ENCODE measurements at regions not wholly inside any gene's neighbourhood (a gene's known extent, or its start where the extent isn't known, plus 50 kb on each side); places are given as distances from the start of the nearest gene placed in this dataset.
A peak's percentile ranks its signal among the peaks of the same experiment; 100 is the strongest.
"Not testable (repeated sequence)": the region's sequence is repeated elsewhere in the genome, so short reads cannot be mapped to it uniquely, and the experiment has no call there.

DNA sequence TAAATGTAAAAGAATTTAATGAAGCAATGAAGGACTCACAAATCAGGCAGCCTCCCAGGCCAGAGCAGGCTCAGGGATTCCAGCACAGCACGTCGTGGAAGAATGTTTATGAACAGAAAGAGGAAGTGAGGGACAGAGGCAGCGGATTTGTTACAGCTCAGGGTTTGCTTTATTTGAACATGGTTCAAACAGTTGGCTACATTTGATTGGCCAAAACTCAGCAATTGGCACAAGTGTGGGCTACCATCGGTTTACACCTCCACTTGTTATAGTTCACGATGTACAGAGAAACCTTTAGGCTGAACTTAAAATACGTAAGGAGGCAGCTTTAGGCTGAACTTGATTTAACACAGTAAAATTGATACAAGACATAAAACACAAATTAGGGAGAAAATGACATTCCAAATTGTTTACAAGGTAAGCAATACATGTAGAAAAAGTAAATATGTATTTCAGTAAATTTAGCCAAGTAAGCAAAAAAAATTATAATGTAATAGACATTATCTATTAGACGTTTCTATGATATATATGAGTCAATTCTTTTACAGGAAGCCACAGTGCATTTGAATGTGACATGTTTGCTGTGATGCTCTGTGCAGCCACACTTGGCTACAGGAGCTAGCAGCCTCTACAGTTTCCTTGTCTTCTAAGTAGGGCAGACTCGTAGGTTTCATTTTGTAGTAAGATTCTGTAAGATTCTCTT is 126.5 kb downstream of the ADSS2 start:
- no peak for DNase-seq

GRCh38 chr1:244326757-244327156 is 125.0 kb downstream of the ADSS2 start:
- DNase-seq, result no peak

DNA sequence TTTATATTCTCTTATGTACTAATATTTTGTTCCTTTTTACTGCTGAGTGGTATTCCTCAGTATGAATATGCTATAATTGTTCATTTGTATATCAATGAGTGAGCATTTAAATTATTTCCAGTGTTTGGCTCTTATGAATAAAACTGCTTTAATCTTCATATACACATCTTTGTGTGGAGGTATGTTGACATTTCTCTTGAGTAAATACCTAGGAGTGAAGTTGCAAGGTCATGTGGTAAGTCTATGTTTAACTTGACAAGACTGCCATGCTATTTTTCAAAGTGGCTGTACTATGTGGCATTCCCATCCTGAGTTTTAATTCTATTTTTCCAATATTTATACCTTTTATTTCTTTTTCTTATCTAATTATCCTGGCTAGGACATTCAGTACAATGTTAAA is 124.2 kb downstream of the ADSS2 start:
- DNase-seq, result no peak

- no peak for DNase-seq
These were observed 123.2 kb downstream of the ADSS2 start for GRCh38 chr1:244328476-244328875.

- no peak for DNase-seq
These were observed 122.0 kb downstream of the ADSS2 start for GRCh38 chr1:244329591-244330317.

DNA sequence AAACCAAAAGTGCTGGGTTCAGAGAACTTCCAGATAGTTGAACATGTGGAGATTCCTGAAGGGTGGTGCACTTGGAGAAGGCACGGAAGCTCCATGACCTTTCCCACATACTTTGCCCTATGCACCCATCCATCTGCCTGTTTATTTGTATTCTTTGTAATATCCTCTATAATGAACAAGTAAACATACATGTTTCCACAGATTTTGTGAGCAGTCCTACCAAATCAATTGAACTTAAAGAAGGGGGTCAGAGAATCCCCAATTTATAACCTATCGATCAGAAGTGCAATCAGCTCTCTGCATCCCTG is 121.4 kb downstream of the ADSS2 start:
- DNase-seq, result no peak

GRCh38 chr1:244332761-244333160 is 118.9 kb downstream of the ADSS2 start:
- not testable (repeated sequence) for DNase-seq

GRCh38 chr1:244334315-244334714 is 117.4 kb downstream of the ADSS2 start:
- DNase-seq, result not testable (repeated sequence)

DNA sequence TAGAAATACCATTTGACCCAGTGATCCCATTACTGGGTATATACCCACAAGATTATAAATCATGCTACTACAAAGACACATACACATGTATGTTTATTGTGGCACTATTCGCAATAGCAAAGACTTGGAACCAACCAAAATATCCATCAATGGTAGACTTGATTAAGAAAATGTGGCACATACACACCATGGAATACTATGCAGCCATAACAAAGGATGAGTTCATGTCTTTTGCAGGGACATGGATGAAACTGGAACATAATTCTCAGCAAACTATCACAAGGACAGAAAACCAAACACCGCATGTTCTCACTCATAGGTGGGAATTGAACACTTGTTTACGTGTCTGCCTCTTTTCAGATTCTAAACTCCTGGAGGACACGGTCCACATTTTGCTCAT is 116.9 kb downstream of the ADSS2 start:
- DNase-seq, result not testable (repeated sequence)

DNA sequence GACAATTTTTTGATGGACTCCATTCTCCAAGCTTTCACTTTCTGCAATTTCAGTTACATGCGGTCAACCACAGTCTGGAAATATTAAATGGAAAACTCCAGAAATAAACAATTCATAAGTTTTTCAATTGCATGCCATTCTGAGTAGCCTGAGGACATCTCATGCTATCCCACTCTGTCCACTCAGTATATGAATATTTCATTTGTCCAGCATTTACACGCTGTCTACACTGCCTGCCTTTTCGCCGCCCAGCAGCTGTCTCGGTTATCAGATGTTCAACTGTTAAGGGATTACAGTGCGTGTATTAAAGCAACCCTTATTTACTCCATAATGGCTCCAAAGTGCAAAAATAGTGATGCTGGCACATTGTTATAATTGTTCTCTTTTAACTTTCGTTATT is 116.3 kb downstream of the ADSS2 start:
- DNase-seq, result no peak

- no peak for DNase-seq
These were observed 115.3 kb downstream of the ADSS2 start for GRCh38 chr1:244336232-244336899.

GRCh38 chr1:244337839-244338238 is 113.9 kb downstream of the ADSS2 start:
- DNase-seq, result no peak

- no peak for DNase-seq
These were observed 112.5 kb downstream of the ADSS2 start for GRCh38 chr1:244339073-244339692.

DNA sequence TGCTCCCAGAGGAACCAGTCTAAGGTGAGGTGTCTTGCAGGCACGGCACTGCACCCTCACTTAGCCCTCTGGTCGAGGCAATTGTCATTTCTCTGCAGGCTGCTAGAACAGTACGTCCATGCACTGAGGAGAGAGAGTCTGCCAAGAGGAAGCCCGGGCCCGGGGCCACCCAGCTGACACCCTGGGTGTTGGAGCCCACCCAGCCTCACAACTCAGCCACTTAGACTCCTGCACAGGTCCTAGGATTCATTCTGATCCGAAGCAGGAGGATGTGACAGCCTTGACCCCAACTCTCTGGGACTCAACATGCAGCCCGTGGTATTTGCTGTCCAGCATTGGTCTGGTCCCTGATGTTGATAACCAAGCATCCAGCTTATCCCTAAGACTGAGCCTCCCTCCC is 111.9 kb downstream of the ADSS2 start:
- DNase-seq, result no peak

- no peak for DNase-seq
These were observed 111.3 kb downstream of the ADSS2 start for GRCh38 chr1:244340396-244340795.

DNA sequence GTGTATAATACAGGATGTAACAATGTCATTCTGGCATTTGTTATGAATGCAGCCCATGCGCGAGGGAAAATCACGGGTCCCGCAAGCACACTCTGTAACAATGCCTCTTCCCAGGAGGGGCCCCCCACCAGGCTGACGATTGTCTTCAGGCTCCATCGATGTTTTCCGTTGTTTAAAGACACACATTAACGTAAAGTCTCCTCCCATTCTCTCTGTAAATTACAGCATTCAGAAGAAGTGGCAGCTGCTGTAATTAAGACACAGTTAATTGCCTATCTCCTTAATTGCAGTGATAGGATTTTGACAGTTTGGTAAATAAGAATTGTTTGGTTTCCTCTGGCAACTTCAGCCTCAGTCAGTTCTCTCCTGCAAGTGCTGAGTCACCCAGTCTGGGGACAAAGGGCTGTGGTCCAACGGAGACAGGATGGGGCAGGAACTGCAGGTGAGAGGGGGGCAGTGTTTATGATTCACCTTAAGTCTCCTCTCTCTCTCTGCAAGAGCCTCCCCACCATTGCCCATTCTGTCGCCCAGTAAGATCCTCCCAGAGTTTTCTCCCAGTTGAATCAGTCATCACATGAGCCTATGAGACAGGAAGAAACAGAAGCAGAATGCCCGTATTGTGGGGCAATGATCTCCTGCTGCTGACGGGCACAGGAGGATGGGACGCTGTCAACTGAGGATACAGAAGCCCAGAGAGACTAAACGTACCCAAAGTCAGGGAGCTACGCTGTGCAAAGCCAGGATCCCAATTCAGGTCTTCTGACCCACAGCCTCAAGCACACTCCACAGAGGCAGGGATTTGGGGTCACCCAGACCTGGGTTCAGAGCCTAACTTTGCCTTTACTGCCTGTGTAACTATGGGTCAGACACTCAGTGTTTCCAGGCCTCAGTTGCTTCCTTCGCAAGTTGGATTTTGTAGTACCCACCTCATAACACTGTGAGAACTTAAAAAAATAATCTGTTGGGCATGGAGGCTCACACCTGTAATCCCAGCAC is 110.0 kb downstream of the ADSS2 start:
- peak; percentile 87 for DNase-seq

DNA sequence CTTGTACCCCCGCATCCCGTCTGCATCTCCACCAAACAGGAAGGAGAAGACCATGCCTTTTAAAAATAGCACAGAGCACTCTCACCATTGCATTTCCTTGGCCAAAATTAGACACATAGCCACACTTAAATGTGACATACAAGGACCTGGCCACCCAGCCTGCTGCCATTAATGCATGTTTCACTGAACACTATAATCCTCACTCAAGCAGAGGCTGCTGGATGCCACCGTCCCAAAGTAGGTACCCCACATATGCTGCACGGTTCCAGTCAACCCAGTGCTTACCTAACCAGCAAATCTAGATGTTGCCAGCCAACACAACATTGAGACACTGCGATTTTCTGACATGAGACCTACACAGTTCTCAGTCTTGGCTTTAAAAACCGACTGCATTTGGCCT is 107.7 kb downstream of the ADSS2 start:
- no peak for DNase-seq

DNA sequence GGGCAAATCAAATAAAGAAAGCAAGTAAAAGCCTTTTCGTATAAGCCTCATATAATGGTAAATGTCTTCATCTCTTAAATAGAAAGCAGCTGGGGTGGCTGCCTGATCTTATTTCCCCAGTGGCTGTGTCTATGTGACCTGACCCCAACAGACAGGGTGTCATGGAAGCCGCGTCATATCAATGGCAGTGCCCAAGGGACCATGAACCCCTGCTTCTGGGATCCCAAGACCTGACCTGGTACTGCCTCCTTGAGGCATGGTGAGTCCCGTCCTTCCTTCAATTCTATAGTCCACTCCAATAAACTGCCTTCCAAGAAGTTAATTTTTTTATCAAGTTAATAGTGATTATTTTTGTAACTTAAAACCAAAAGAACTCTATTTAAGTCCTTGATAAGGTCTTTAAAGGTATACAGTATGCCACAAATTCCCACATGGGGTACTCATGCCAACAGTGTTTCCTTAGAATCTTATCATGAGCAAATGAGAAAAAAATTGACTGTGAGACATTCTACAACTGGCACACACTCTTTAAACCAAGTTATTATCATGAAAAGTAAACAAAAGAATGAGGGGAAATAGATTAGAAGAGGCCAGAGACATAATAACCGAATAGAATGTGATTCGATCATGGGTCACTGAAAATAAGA is 104.6 kb downstream of the ADSS2 start:
- no peak for DNase-seq

DNA sequence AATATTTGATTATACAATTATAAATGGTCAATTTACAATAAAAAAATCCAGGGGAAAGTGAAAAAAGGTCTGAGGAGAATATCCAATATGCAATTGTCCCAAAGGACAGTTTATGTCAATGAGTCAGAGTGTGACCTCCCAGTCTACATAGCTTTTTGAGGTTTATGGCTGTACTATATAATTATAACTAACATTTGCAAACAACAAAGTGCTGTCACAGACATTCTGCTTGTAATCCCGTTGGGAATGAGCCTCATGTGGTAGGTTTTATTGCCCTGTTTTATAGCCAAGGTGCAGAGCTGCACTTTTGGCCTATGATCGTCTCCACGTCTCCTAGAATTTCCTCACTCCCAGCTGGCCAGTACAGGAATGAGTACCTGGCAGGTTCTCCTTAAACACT is 103.8 kb downstream of the ADSS2 start:
- no peak for DNase-seq

DNA sequence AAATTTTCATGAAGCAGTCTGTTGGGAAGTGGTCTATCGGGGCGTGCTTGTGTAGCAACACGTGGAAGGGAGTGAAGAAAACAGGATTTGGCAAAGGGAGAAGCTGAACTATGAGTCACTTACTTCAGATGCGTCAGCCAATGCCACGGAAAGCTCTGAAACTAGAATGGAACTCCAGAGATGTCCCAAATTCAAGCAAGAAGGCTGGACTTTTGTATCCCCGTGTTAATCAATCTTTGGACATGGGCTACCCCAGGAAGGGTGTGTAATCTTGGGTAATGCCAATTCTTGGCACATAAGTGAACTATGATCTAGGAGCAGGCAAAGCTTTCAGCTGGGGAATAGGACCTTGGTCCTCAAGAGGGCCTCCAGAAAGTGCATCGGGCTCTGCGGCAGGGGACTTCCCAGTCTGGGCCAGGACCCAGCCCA is 102.6 kb downstream of the ADSS2 start:
- no peak for DNase-seq

- no peak for DNase-seq
These were observed 102.1 kb downstream of the ADSS2 start for GRCh38 chr1:244349581-244350001.

DNA sequence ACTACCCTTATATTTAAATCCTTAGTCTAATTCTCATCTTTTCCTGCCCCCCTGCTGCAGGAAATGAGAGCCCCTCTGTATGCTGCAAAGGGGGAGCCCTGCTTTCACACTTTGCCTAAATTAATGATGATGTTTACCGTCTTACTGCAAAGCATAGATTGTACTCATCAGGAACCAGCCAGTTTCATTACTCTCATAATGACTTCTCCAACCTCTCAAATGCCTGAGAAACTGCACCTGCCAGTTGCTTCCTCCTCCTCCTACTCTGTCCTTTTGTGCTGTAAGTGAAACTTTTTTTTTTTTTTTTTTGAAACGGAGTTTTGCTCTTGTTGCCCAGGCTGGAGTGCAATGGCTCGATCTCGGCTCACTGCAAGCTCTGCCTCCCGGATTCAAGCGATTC is 101.7 kb downstream of the ADSS2 start:
- DNase-seq, result no peak
